PC-9 (cell line): ENCODE measurements at regions not wholly inside any gene's neighbourhood (a gene's known extent, or its start where the extent isn't known, plus 50 kb on each side); places are given as distances from the start of the nearest gene placed in this dataset.

ENCODE experiments used
- BruUV-seq: library from RNA; stranded (reverse); fragments of 400-500 nt; replicated peaks from 2 replicates; lab custom pipeline; 2021; lab: Mats Ljungman, UMichigan
- CTCF ChIA-PET: fragments of 300-600 bp; sonication (Branson Sonifier 250); formaldehyde crosslinking; loops from one replicate; lab custom pipeline; 2022; ENCODE audit warnings: antibody characterized with exemption; lab: Charles Lee
- POLR2A ChIA-PET: fragments of 300-600 bp; sonication (Branson Sonifier 250); formaldehyde crosslinking; loops from one replicate; lab custom pipeline; 2022; ENCODE audit warnings: antibody characterized with exemption; ENCODE audit not compliant: unreplicated experiment; lab: Charles Lee
- DNase-seq, 2 experiments: peaks; one replicate each; pipeline versions ENCODE4 v3.0.0 to v3.0.0-alpha.2; 2015 to 2022; ENCODE audit warnings: mixed read lengths in 1 of 2
- H2AFZ ChIP-seq: fragments of 200-600 bp; sonication (generic); 2 replicates; pipeline ENCODE4 v1.8.1; 2017; ENCODE audit warnings: antibody characterized with exemption
- H3F3A ChIP-seq: fragments of 200-600 bp; sonication (generic); 2 replicates; pipeline ENCODE4 v1.8.1; 2017; ENCODE audit warnings: antibody characterized with exemption, mild to moderate bottlenecking, low read depth; ENCODE audit not compliant: insufficient read depth
- H3K27ac ChIP-seq: fragments of 200-600 bp; sonication (generic); 2 replicates; pipeline ENCODE4 v1.6.1; 2016; ENCODE audit warnings: mixed run types
- H3K27me3 ChIP-seq: fragments of 200-600 bp; sonication (generic); 2 replicates; pipeline ENCODE4 v1.6.1; 2016; ENCODE audit warnings: low read depth, mixed run types; ENCODE audit not compliant: insufficient read depth
- H3K36me3 ChIP-seq: fragments of 200-600 bp; sonication (generic); 2 replicates; pipeline ENCODE4 v1.6.1; 2016; ENCODE audit warnings: low read depth, mixed run types
- H3K4me1 ChIP-seq: fragments of 200-600 bp; sonication (generic); replicated peaks from 2 replicates; pipeline ENCODE4 v1.6.1; 2016; ENCODE audit warnings: mixed run types; ENCODE audit not compliant: insufficient read depth
- H3K4me2 ChIP-seq: fragments of 200-600 bp; sonication (generic); 2 replicates; pipeline ENCODE4 v1.6.1; 2017; ENCODE audit warnings: mixed run types
- H3K4me3 ChIP-seq: fragments of 200-600 bp; sonication (generic); 2 replicates; pipeline ENCODE4 v1.6.1; 2016; ENCODE audit warnings: mixed run types
- H3K79me2 ChIP-seq: fragments of 200-600 bp; sonication (generic); 2 replicates; pipeline ENCODE4 v1.6.1; 2017; ENCODE audit warnings: low read depth, mixed run types
- H3K9me2 ChIP-seq: fragments of 200-600 bp; sonication (generic); 2 replicates; pipeline ENCODE4 v1.8.1; 2017; ENCODE audit warnings: mild to moderate bottlenecking; ENCODE audit not compliant: insufficient read depth
- H3K9me3 ChIP-seq: fragments of 200-600 bp; sonication (generic); 2 replicates; pipeline ENCODE4 v1.8.1; 2016; ENCODE audit warnings: low read depth; ENCODE audit not compliant: insufficient read depth
- H4K20me1 ChIP-seq: fragments of 200-600 bp; sonication (generic); 2 replicates; pipeline ENCODE4 v1.8.1; 2017; ENCODE audit not compliant: insufficient read depth
- CTCF ChIP-seq: fragments of 200-600 bp; sonication (generic); conservative IDR thresholded peaks from 2 replicates; pipeline ENCODE4 v1.6.1; 2017; ENCODE audit warnings: mixed run types, antibody characterized with exemption, mild to moderate bottlenecking, moderate library complexity
- EZH2 ChIP-seq: fragments of 200-600 bp; sonication (generic); IDR thresholded peaks from 2 replicates; pipeline ENCODE4 v1.8.0; 2017; ENCODE audit warnings: antibody characterized with exemption, low read depth
- intact Hi-C: fragments of 100-400 bp; cut with micrococcal nuclease; formaldehyde crosslinking; loops from one replicate; pipeline ENCODE4 v1.10.0; 2022; ENCODE audit not compliant: unreplicated experiment

DNA sequence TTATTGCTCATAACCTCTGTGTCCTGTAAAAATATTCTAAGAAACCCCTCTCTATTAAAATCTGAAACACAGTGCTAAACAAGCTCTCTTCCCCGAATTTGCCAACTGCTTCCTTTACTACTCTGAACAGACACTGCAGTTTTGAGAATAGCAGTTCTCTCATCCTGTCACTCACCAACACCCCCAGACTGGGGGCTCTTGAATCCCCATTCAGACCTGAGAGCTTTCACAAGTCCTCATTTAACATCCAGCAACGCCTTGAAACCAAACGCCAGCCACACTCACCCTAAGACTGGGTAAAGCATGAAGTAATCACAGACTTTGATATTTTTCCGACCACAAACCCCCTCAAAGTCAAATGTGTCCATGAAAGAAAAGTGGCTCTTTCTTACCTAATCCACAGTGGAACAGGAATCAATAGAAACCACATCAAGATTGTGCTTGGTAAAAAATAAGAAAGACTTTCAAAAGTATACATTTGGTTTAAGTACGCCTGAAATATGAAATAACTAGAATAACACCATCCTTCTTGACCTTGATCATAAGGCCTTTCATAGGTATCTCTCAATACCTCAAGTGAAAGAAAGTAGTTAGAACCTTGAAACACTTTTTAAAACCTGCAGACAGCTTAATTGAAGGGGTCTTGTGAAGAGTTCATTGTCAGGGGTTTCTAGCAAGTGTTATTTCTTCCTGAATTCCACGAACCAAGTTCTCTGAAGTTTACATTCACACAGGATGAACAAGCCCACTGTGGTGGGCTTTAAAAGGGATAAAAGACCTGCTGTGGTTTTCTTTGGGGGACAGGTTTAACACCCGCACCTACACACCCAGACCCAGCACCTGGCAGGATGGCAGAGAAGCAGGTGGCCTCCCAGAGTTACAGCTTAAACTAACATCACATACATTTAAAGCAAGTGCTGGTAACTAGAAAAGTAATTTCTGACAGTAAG lies 412.6 kb downstream of the MLLT3 start:
- POLR2A ChIA-PET: no interaction called here
- Histone ChIP-seq H3K36me3 (no peaks in the 10 kb centered on the region), H3K79me2 (no peaks in the 10 kb centered on the region), H2AFZ (no peak overlapping the region), H4K20me1 (no peaks in the 10 kb centered on the region), H3K4me3 (no peak overlapping the region), H3K9me3 (no peaks in the 10 kb centered on the region), H3K27me3 (no peaks in the 10 kb centered on the region), H3K4me1 (no peaks in the 10 kb centered on the region), H3K27ac (no peak overlapping the region), H3F3A (no peaks in the 10 kb centered on the region), H3K4me2 (no peak overlapping the region), H3K9me2 (no peaks in the 10 kb centered on the region)
- no TSS peak for BruUV-seq
- CTCF ChIA-PET: no interaction called here
- intact Hi-C loops: no loop called here
- TF ChIP-seq EZH2: no peak
- TF ChIP-seq CTCF: no peak
- no peak for DNase-seq

- no peaks in the 10 kb centered on the region for H4K20me1 ChIP-seq
- no peak overlapping the region for H3K27ac ChIP-seq
- POLR2A ChIA-PET: no interaction called here
- H2AFZ ChIP-seq: no peak overlapping the region
- no peak overlapping the region for H3K4me3 ChIP-seq
- no peaks in the 10 kb centered on the region for H3K36me3 ChIP-seq
- intact Hi-C loops: no loop called here
- CTCF ChIA-PET: no interaction called here
- H3K9me2 ChIP-seq: no peaks in the 10 kb centered on the region
- no peak for DNase-seq
- no peaks in the 10 kb centered on the region for H3K79me2 ChIP-seq
- H3F3A ChIP-seq: no peaks in the 10 kb centered on the region
- no peaks in the 10 kb centered on the region for H3K4me1 ChIP-seq
- TF ChIP-seq EZH2 (no peak), CTCF (no peak)
- BruUV-seq: no TSS peak
- no peaks in the 10 kb centered on the region for H3K27me3 ChIP-seq
- H3K9me3 ChIP-seq: no peaks in the 10 kb centered on the region
- H3K4me2 ChIP-seq: no peak overlapping the region
Measured at GRCh38 chr9:20208961-20209371, 413.3 kb downstream of the MLLT3 start.

- Histone ChIP-seq H3K27me3 (no peaks in the 10 kb centered on the region), H4K20me1 (no peaks in the 10 kb centered on the region), H3K4me2 (no peak overlapping the region), H3F3A (no peaks in the 10 kb centered on the region), H3K4me3 (no peak overlapping the region), H3K9me2 (no peaks in the 10 kb centered on the region), H3K36me3 (no peaks in the 10 kb centered on the region), H3K27ac (no peak overlapping the region), H3K4me1 (no peaks in the 10 kb centered on the region), H3K9me3 (no peaks in the 10 kb centered on the region), H3K79me2 (no peaks in the 10 kb centered on the region), H2AFZ (no peak overlapping the region)
- ChIA-PET CTCF (no interaction called here), POLR2A (no interaction called here)
- DNase-seq: no peak
- BruUV-seq: no TSS peak
- intact Hi-C loops: no loop called here
- TF ChIP-seq CTCF: no peak
- no peak for TF ChIP-seq EZH2
Measured at GRCh38 chr9:20208226-20208625, 414.1 kb downstream of the MLLT3 start.
